ENCODE measurements at regions not wholly inside any gene's neighbourhood (a gene's known extent, or its start where the extent isn't known, plus 50 kb on each side); places are given as distances from the start of the nearest gene placed in this dataset.

DNA sequence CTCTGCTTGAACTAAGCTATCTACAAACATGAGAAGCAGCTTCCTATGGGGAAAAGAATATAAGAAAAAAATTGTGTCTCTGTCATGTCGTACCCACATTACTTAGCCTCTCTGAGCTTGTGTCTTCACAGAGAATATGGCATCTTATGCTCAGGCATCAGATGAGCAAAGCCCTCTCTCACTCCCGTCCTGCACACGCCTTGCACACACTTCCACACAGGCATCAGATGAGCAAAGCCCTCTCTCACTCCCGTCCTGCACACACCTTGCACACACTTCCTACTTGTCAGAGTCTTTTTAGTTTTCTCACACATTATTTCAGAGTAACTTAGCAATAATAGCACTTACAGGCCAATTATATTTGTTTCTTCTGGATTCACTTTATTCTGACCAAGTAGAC, 79.0 kb upstream of the DUSP22 start (continued):
- TF ChIP-seq, protein P1, sequence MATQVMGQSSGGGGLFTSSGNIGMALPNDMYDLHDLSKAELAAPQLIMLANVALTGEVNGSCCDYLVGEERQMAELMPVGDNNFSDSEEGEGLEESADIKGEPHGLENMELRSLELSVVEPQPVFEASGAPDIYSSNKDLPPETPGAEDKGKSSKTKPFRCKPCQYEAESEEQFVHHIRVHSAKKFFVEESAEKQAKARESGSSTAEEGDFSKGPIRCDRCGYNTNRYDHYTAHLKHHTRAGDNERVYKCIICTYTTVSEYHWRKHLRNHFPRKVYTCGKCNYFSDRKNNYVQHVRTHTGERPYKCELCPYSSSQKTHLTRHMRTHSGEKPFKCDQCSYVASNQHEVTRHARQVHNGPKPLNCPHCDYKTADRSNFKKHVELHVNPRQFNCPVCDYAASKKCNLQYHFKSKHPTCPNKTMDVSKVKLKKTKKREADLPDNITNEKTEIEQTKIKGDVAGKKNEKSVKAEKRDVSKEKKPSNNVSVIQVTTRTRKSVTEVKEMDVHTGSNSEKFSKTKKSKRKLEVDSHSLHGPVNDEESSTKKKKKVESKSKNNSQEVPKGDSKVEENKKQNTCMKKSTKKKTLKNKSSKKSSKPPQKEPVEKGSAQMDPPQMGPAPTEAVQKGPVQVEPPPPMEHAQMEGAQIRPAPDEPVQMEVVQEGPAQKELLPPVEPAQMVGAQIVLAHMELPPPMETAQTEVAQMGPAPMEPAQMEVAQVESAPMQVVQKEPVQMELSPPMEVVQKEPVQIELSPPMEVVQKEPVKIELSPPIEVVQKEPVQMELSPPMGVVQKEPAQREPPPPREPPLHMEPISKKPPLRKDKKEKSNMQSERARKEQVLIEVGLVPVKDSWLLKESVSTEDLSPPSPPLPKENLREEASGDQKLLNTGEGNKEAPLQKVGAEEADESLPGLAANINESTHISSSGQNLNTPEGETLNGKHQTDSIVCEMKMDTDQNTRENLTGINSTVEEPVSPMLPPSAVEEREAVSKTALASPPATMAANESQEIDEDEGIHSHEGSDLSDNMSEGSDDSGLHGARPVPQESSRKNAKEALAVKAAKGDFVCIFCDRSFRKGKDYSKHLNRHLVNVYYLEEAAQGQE (IDR thresholded peaks at IDR 0.05; ENCODE audit: low read depth), result no peak
- TF ChIP-seq EZH2phosphoT487 (IDR thresholded peaks at IDR 0.05; ENCODE audit: borderline replicate concordance), result no peak
- no peak for TF ChIP-seq POLR2AphosphoS5 (IDR thresholded peaks at IDR 0.05; ENCODE audit: low read depth, low read length)
- TF ChIP-seq, protein P2, sequence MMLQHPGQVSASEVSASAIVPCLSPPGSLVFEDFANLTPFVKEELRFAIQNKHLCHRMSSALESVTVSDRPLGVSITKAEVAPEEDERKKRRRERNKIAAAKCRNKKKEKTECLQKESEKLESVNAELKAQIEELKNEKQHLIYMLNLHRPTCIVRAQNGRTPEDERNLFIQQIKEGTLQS (IDR thresholded peaks at IDR 0.05), result no peak
- TF ChIP-seq SRF (IDR thresholded peaks at IDR 0.05; ENCODE audit: low read depth), result no peak
- no peak for TF ChIP-seq EZH2 (IDR thresholded peaks at IDR 0.05)
- TF ChIP-seq CBX3 (IDR thresholded peaks at IDR 0.05; ENCODE audit: low read depth), result no peak
- no peak for TF ChIP-seq YY1 (IDR thresholded peaks at IDR 0.05; ENCODE audit: extremely low read depth, insufficient replicate concordance, low read depth, low read length)
- no peak for TF ChIP-seq ELF1 (IDR thresholded peaks at IDR 0.05; ENCODE audit: borderline replicate concordance, low read depth)
- no peak for TF ChIP-seq SP1 (IDR thresholded peaks at IDR 0.05; ENCODE audit: low read depth)
- no peak for TF ChIP-seq FOSL1 (IDR thresholded peaks at IDR 0.05; ENCODE audit: low read depth)

DNA sequence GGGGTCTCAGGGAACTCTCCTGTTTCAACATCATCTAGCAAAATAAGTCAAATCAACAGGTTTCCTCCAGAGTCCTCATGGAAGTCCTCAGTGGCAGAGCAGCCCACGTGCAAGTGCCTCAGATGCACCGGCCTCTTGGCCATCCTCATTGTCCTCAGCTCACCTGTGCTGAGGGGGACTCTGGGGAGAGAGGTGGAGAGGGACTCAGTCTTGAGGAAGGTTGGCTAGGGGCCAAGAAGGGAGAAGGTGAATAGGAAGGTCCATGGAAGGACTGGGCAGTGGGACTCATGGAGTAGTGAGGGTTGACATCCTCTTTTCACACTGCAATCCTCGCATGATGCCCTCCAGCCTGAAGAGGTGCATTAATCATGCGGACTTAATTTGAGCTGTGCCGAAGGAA, 77.9 kb upstream of the DUSP22 start:
- TF ChIP-seq ELF1 (IDR thresholded peaks at IDR 0.05; ENCODE audit: borderline replicate concordance, low read depth) (no peak), RAD21 (IDR thresholded peaks at IDR 0.05; ENCODE audit: low read depth) (no peak), EZH2 (IDR thresholded peaks at IDR 0.05) (no peak), EZH2phosphoT487 (IDR thresholded peaks at IDR 0.05; ENCODE audit: borderline replicate concordance) (no peak), SIN3A (IDR thresholded peaks at IDR 0.05; ENCODE audit: low read depth) (no peak), CBX3 (IDR thresholded peaks at IDR 0.05; ENCODE audit: low read depth) (no peak)
- TF ChIP-seq, protein P2 (IDR thresholded peaks at IDR 0.05), result no peak
- TF ChIP-seq, protein P3, sequence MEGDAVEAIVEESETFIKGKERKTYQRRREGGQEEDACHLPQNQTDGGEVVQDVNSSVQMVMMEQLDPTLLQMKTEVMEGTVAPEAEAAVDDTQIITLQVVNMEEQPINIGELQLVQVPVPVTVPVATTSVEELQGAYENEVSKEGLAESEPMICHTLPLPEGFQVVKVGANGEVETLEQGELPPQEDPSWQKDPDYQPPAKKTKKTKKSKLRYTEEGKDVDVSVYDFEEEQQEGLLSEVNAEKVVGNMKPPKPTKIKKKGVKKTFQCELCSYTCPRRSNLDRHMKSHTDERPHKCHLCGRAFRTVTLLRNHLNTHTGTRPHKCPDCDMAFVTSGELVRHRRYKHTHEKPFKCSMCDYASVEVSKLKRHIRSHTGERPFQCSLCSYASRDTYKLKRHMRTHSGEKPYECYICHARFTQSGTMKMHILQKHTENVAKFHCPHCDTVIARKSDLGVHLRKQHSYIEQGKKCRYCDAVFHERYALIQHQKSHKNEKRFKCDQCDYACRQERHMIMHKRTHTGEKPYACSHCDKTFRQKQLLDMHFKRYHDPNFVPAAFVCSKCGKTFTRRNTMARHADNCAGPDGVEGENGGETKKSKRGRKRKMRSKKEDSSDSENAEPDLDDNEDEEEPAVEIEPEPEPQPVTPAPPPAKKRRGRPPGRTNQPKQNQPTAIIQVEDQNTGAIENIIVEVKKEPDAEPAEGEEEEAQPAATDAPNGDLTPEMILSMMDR (IDR thresholded peaks at IDR 0.05 in 2 of 3, conservative IDR thresholded peaks at IDR 0.05 in 1 of 3; ENCODE audit: borderline replicate concordance in 1 of 3, insufficient read depth in 1 of 3, low read depth in 2 of 3, low read length in 2 of 3), result no peak
- Histone ChIP-seq H3K9me2 (ENCODE audit: insufficient read depth) (no peaks in the 10 kb centered on the region), H3K79me2 (ENCODE audit: insufficient read depth, low read length) (no peaks in the 10 kb centered on the region), H3K4me1 (ENCODE audit: control insufficient read depth in 1 of 2, insufficient read depth in 2 of 2, low read length in 2 of 2) (no peaks in the 10 kb centered on the region; a peak in 1 of 4 replicates), H3K27ac (ENCODE audit: low read depth, low read length) (no peak overlapping the region), H2AFZ (ENCODE audit: low read depth, low read length, poor library complexity, severe bottlenecking) (no peak overlapping the region), H3K4me2 (ENCODE audit: low read length) (no peak overlapping the region), H3K4me3 (replicated peaks in 1 of 2; ENCODE audit: low read depth in 1 of 2, low read length in 2 of 2) (no peak overlapping the region), H3K9ac (ENCODE audit: low read length) (no peak overlapping the region), H3K36me3 (ENCODE audit: control insufficient read depth in 1 of 2, insufficient read depth in 2 of 2, low read length in 2 of 2) (no peaks in the 10 kb centered on the region), H3K9me3 (ENCODE audit: control insufficient read depth in 1 of 2, insufficient read depth in 1 of 2, low read depth in 1 of 2, low read length in 2 of 2) (peaks cover 0 to 4% of the 10 kb centered on the region in 2 experiments; a peak in 1 of 4 replicates), H3K27me3 (ENCODE audit: insufficient read depth, low read length) (peaks cover 16% of the 10 kb centered on the region), H4K20me1 (ENCODE audit: insufficient read depth) (no peaks in the 10 kb centered on the region)
- ChIA-PET CTCF (no interaction called here), POLR2A (no interaction called here), RAD21 (ENCODE audit: low non-redundant PET in 1 of 2, low total read pairs in 2 of 2, uncharacterized antibody in 2 of 2, unreplicated experiment in 2 of 2) (no interaction called here)
- DNase-seq (ENCODE audit: low read depth, low spot score) (no peak), ATAC-seq (no peak)
- intact Hi-C loops (cut with micrococcal nuclease), result no loop called here
- no TSS peak for BruUV-seq (replicated peaks)

Measured in HCT116 (cell line).